ENCODE measurements at regions not wholly inside any gene's neighbourhood (a gene's known extent, or its start where the extent isn't known, plus 50 kb on each side); places are given as distances from the start of the nearest gene placed in this dataset.
"Not testable (repeated sequence)": the region's sequence is repeated elsewhere in the genome, so short reads cannot be mapped to it uniquely, and the experiment has no call there.

DNA sequence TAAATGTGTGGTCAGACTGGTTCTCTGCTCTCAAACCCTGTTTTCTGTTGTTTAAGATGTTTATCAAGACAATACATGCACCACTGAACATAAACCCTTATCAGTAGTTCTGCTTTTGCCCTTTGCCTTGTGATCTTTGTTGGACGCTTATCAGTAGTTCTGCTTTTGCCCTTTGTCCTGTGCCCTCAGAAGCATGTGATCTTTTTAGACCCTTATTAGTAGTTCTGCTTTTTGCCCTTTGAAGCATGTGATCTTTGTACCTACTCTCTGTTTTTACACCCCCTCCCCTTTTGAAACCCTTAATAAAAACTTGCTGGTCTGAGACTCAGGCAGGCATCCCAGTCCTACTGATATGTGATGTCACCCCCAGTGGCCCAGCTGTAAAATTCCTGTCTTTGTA, 121.7 kb upstream of the GC start:
- not testable (repeated sequence) for H3K36me3 ChIP-seq (ENCODE audit: insufficient read depth, low read length); H2AFZ ChIP-seq (ENCODE audit: low read length); H3K9ac ChIP-seq (ENCODE audit: low read length); H3K79me2 ChIP-seq (ENCODE audit: low read length); H3K4me3 ChIP-seq (ENCODE audit: low read length); H3K27me3 ChIP-seq (ENCODE audit: low read length); DNase-seq; H3K9me3 ChIP-seq (ENCODE audit: low read length); H4K20me1 ChIP-seq (ENCODE audit: insufficient read depth, low read depth, low read length); H3K9me2 ChIP-seq (replicated peaks; ENCODE audit: insufficient read depth, low read length); H3K4me2 ChIP-seq (ENCODE audit: low read depth, low read length, poor library complexity, severe bottlenecking); H3K4me1 ChIP-seq (ENCODE audit: low read length); H3K27ac ChIP-seq (ENCODE audit: low read length)

DNA sequence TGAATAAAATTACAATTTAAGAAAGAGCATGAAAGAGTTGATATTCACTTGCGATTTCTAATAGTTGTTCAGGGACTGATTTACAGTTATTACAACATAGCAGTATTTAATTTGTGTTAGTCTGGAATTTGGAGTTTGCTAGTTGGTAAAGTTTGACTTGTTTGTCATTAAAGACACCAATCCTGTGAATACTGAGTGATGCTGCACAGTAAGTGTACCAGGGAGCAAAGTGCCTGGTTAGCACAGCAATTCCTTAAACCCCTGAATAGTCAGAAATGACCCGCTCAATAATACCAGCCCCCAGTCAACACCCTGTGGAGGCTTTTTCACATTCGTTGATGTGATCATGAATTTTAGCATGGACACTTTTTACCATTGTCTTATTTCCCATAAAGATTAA, 122.2 kb upstream of the GC start:
- H3K9ac ChIP-seq (ENCODE audit: low read length): no peak overlapping the region

DNA sequence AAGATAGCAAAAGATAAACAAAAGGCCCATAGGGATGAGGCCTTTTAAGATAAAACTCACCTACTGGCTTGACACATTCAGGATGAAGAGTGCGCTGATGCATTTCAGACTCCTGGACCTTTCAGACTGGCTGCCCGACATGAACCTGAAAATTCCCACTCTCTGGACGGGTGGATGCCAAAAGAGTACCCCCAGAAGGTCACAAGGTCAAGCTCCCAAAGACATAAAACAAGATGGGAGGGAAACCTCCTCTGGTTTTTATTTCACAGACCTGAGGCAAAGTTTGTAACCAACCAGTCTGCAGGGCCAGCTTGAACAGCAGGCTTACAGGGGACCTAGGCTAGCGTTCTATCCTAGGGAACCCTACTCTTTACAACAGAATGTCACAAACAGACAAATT, 123.2 kb upstream of the GC start:
- Histone ChIP-seq H3K27ac (ENCODE audit: low read length) (no peak overlapping the region), H2AFZ (ENCODE audit: low read length) (no peak overlapping the region)

More for the DNA sequence above, 122.2 kb upstream of the GC start:
- Histone ChIP-seq H3K9me3 (ENCODE audit: low read length) (no peaks in the 10 kb centered on the region), H4K20me1 (ENCODE audit: insufficient read depth, low read depth, low read length) (no peaks in the 10 kb centered on the region), H3K4me1 (ENCODE audit: low read length) (no peaks in the 10 kb centered on the region), H2AFZ (ENCODE audit: low read length) (no peak overlapping the region), H3K9me2 (replicated peaks; ENCODE audit: insufficient read depth, low read length) (no peaks in the 10 kb centered on the region), H3K4me3 (ENCODE audit: low read length) (no peak overlapping the region), H3K27ac (ENCODE audit: low read length) (no peak overlapping the region), H3K27me3 (ENCODE audit: low read length) (no peaks in the 10 kb centered on the region), H3K36me3 (ENCODE audit: insufficient read depth, low read length) (no peaks in the 10 kb centered on the region), H3K79me2 (ENCODE audit: low read length) (no peaks in the 10 kb centered on the region), H3K4me2 (ENCODE audit: low read depth, low read length, poor library complexity, severe bottlenecking) (no peak overlapping the region)
- no peak for DNase-seq

DNA sequence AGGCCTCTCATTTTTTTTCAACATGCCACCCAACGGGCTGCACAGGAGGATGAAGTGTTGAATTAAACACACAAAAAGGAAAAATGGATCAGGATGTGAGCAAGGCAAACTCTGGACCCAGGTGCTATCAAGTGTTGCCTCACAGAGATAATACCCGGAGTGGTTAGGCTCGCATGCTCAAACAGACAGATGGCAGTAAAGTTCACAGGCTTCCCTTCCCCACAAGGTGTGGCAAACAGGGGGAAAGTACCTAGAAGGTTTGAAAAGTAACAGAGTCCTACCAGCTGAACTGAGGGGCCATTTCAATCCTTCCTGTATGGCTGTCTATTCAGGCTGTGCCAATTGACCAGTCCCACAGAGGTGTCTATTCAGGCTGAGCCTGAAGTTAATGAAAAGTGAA, 123.9 kb upstream of the GC start:
- Histone ChIP-seq H4K20me1 (ENCODE audit: insufficient read depth, low read depth, low read length) (no peaks in the 10 kb centered on the region), H3K9me2 (replicated peaks; ENCODE audit: insufficient read depth, low read length) (no peaks in the 10 kb centered on the region; the same call in 1 of the 2 replicates), H3K4me2 (ENCODE audit: low read depth, low read length, poor library complexity, severe bottlenecking) (no peak overlapping the region), H3K4me1 (ENCODE audit: low read length) (no peaks in the 10 kb centered on the region), H3K4me3 (ENCODE audit: low read length) (no peak overlapping the region), H3K9ac (ENCODE audit: low read length) (no peak overlapping the region), H3K79me2 (ENCODE audit: low read length) (no peaks in the 10 kb centered on the region), H2AFZ (ENCODE audit: low read length) (no peak overlapping the region), H3K27me3 (ENCODE audit: low read length) (no peaks in the 10 kb centered on the region), H3K9me3 (ENCODE audit: low read length) (no peaks in the 10 kb centered on the region), H3K27ac (ENCODE audit: low read length) (no peak overlapping the region), H3K36me3 (ENCODE audit: insufficient read depth, low read length) (no peaks in the 10 kb centered on the region)
- DNase-seq: no peak

More for the DNA sequence above, 123.2 kb upstream of the GC start:
- no peak for DNase-seq
- no peaks in the 10 kb centered on the region for H3K79me2 ChIP-seq (ENCODE audit: low read length)
- no peaks in the 10 kb centered on the region for H3K4me1 ChIP-seq (ENCODE audit: low read length)
- no peak overlapping the region for H3K4me3 ChIP-seq (ENCODE audit: low read length)
- H4K20me1 ChIP-seq (ENCODE audit: insufficient read depth, low read depth, low read length): no peaks in the 10 kb centered on the region
- no peak overlapping the region for H3K4me2 ChIP-seq (ENCODE audit: low read depth, low read length, poor library complexity, severe bottlenecking)
- H3K27me3 ChIP-seq (ENCODE audit: low read length): no peaks in the 10 kb centered on the region
- no peaks in the 10 kb centered on the region; the same call in 1 of the 2 replicates for H3K9me2 ChIP-seq (replicated peaks; ENCODE audit: insufficient read depth, low read length)
- H3K9ac ChIP-seq (ENCODE audit: low read length): no peak overlapping the region
- no peaks in the 10 kb centered on the region for H3K9me3 ChIP-seq (ENCODE audit: low read length)
- no peaks in the 10 kb centered on the region for H3K36me3 ChIP-seq (ENCODE audit: insufficient read depth, low read length)

DNA sequence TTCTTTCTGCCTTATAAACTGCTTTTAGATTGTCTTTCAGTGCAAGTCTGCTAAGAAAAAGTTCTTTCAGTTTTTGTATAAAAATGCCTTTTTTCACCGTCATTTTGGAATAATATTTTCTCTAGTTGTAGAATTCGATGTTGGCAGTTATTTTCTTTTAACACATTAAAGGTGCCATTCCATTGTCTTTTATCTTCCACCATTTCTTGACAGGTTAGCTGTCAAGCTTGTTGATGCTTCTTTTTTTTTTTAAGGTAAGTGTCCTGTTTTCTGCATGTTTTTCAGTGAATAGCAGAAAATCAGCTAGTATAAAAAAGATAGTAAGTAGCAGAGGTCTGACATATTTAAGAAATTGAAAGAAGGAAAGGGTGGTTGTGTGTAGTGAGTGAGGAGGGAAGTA, 118.5 kb upstream of the NPFFR2 start:
- Histone ChIP-seq H3K4me2 (ENCODE audit: low read depth, low read length, poor library complexity, severe bottlenecking) (no peak overlapping the region), H3K79me2 (ENCODE audit: low read length) (no peaks in the 10 kb centered on the region), H3K36me3 (ENCODE audit: insufficient read depth, low read length) (no peaks in the 10 kb centered on the region), H3K9ac (ENCODE audit: low read length) (no peak overlapping the region), H3K27me3 (ENCODE audit: low read length) (0 out of 2 replicates have a peak, but pooled peaks cover 3% of the 10 kb centered on the region), H3K4me3 (ENCODE audit: low read length) (no peak overlapping the region), H4K20me1 (ENCODE audit: insufficient read depth, low read depth, low read length) (no peaks in the 10 kb centered on the region), H3K27ac (ENCODE audit: low read length) (no peak overlapping the region), H3K9me2 (replicated peaks; ENCODE audit: insufficient read depth, low read length) (no peaks in the 10 kb centered on the region; the same call in 1 of the 2 replicates), H3K4me1 (ENCODE audit: low read length) (no peaks in the 10 kb centered on the region), H3K9me3 (ENCODE audit: low read length) (no peaks in the 10 kb centered on the region), H2AFZ (ENCODE audit: low read length) (no peak overlapping the region)
- DNase-seq: no peak

DNA sequence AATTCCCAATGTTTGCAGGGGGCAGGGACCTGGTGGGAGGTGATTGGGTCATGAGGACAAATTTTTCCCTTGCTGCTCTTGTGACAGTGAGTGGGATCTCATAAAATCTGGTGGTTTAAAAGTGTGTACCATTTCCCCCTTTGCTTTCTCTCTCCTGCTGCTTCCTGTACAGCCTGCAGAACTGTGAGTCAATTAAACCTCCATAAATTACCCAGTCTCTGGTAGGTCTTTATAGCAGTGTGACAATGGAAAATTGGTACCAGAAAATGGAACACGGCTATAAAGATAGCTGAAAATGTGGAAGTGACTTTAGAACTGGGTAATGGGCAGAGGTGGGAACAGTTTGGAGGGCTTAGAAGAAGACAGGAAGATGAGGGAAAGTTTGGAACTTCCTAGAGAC, 108.7 kb upstream of the NPFFR2 start:
- H3K4me2 ChIP-seq (ENCODE audit: low read depth, low read length, poor library complexity, severe bottlenecking): no peak overlapping the region
- H2AFZ ChIP-seq (ENCODE audit: low read length): no peak overlapping the region
- no peaks in the 10 kb centered on the region for H3K9me2 ChIP-seq (replicated peaks; ENCODE audit: insufficient read depth, low read length)
- H3K4me1 ChIP-seq (ENCODE audit: low read length): no peaks in the 10 kb centered on the region
- DNase-seq: no peak
- no peaks in the 10 kb centered on the region for H3K36me3 ChIP-seq (ENCODE audit: insufficient read depth, low read length)
- H4K20me1 ChIP-seq (ENCODE audit: insufficient read depth, low read depth, low read length): no peaks in the 10 kb centered on the region
- no peak overlapping the region for H3K9ac ChIP-seq (ENCODE audit: low read length)
- H3K4me3 ChIP-seq (ENCODE audit: low read length): no peak overlapping the region
- H3K27me3 ChIP-seq (ENCODE audit: low read length): no peaks in the 10 kb centered on the region
- H3K79me2 ChIP-seq (ENCODE audit: low read length): no peaks in the 10 kb centered on the region
- H3K27ac ChIP-seq (ENCODE audit: low read length): no peak overlapping the region
- no peaks in the 10 kb centered on the region for H3K9me3 ChIP-seq (ENCODE audit: low read length)

DNA sequence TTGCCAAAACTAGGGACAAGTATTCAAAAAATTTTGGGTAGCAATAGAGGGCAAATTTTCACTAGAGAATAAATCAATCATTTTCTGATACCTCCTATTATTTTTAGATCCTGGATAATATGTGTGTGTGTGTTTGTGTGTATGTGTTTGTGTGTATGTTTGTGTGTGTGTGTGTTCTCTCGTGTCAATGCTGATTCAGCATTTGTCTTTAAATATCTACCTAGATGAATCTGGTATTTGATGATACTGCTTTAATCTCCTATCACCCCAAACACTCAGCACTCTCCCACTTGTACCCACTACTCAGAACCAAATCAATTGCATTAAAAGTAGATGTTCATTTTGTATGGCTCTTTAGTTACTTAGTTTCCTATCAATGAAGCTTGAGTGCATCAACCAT, 101.3 kb upstream of the NPFFR2 start:
- H3K79me2 ChIP-seq (ENCODE audit: low read length): no peaks in the 10 kb centered on the region
- no peak overlapping the region for H3K27ac ChIP-seq (ENCODE audit: low read length)
- H3K27me3 ChIP-seq (ENCODE audit: low read length): no peaks in the 10 kb centered on the region
- no peak overlapping the region for H3K9ac ChIP-seq (ENCODE audit: low read length)
- H3K4me3 ChIP-seq (ENCODE audit: low read length): no peak overlapping the region
- H2AFZ ChIP-seq (ENCODE audit: low read length): no peak overlapping the region
- H3K9me3 ChIP-seq (ENCODE audit: low read length): no peaks in the 10 kb centered on the region
- no peak for DNase-seq
- H3K4me2 ChIP-seq (ENCODE audit: low read depth, low read length, poor library complexity, severe bottlenecking): no peak overlapping the region
- no peaks in the 10 kb centered on the region for H3K4me1 ChIP-seq (ENCODE audit: low read length)
- no peaks in the 10 kb centered on the region for H3K36me3 ChIP-seq (ENCODE audit: insufficient read depth, low read length)
- H3K9me2 ChIP-seq (replicated peaks; ENCODE audit: insufficient read depth, low read length): no peaks in the 10 kb centered on the region
- no peaks in the 10 kb centered on the region for H4K20me1 ChIP-seq (ENCODE audit: insufficient read depth, low read depth, low read length)

DNA sequence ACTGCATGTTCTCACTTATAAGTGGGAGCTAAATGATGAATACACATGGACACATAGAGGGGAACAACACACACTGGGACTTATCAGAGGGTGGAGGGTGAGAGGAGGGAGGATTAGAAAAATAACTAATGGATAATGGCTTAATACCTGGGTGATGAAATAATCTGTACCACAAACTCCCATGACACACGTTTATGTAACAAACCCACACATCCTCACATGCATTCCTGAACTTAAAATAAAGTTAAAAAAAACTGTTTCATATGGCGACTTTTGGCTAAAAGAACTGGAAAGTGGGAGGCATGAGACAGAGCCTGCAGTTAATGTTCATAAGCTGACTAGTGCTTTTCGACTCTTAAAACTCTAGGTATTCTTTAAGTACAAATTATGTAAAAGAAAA, 98.9 kb upstream of the NPFFR2 start:
- no peaks in the 10 kb centered on the region for H3K9me2 ChIP-seq (replicated peaks; ENCODE audit: insufficient read depth, low read length)
- no peaks in the 10 kb centered on the region for H3K79me2 ChIP-seq (ENCODE audit: low read length)
- H3K4me1 ChIP-seq (ENCODE audit: low read length): no peaks in the 10 kb centered on the region
- H4K20me1 ChIP-seq (ENCODE audit: insufficient read depth, low read depth, low read length): no peaks in the 10 kb centered on the region
- H3K27ac ChIP-seq (ENCODE audit: low read length): no peak overlapping the region
- DNase-seq: no peak
- H3K9ac ChIP-seq (ENCODE audit: low read length): no peak overlapping the region
- no peak overlapping the region for H2AFZ ChIP-seq (ENCODE audit: low read length)
- H3K4me2 ChIP-seq (ENCODE audit: low read depth, low read length, poor library complexity, severe bottlenecking): no peak overlapping the region
- H3K27me3 ChIP-seq (ENCODE audit: low read length): no peaks in the 10 kb centered on the region
- H3K36me3 ChIP-seq (ENCODE audit: insufficient read depth, low read length): no peaks in the 10 kb centered on the region
- H3K4me3 ChIP-seq (ENCODE audit: low read length): no peak overlapping the region
- no peaks in the 10 kb centered on the region for H3K9me3 ChIP-seq (ENCODE audit: low read length)

DNA sequence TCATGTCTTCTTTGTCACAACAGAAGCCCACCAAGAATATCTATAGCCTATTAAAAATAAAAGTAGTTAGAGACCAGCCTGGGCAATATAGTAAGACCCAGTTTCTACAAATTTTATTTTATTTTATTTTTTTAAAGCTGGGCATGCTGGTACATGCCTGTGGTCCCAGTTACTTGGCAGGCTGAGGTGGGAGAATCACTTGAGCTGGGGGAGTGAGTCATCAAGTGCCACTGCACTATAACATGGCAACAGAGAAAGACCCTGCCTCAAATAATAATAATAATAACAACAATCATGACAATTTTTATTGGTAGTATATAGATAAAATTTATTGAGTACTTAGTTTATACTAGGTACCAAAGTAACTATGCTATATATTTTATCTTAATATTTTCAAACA, 93.0 kb upstream of the NPFFR2 start:
- no peak for DNase-seq
- Histone ChIP-seq H3K79me2 (ENCODE audit: low read length) (no peaks in the 10 kb centered on the region), H3K9ac (ENCODE audit: low read length) (no peak overlapping the region), H3K4me3 (ENCODE audit: low read length) (no peak overlapping the region), H3K36me3 (ENCODE audit: insufficient read depth, low read length) (no peaks in the 10 kb centered on the region), H3K4me2 (ENCODE audit: low read depth, low read length, poor library complexity, severe bottlenecking) (no peak overlapping the region), H3K9me2 (replicated peaks; ENCODE audit: insufficient read depth, low read length) (no peaks in the 10 kb centered on the region), H3K9me3 (ENCODE audit: low read length) (no peaks in the 10 kb centered on the region), H3K27ac (ENCODE audit: low read length) (no peak overlapping the region), H3K4me1 (ENCODE audit: low read length) (no peaks in the 10 kb centered on the region), H4K20me1 (ENCODE audit: insufficient read depth, low read depth, low read length) (no peaks in the 10 kb centered on the region), H2AFZ (ENCODE audit: low read length) (no peak overlapping the region), H3K27me3 (ENCODE audit: low read length) (no peaks in the 10 kb centered on the region)
